MM.1S (cell line): ENCODE measurements at regions not wholly inside any gene's neighbourhood (a gene's known extent, or its start where the extent isn't known, plus 50 kb on each side); places are given as distances from the start of the nearest gene placed in this dataset.

Experiments used
- DNase-seq: peaks from one replicate; pipeline ENCODE4 v3.0.0-alpha.2; 2015
- H2AFZ ChIP-seq: fragments of 300-600 bp; sonication (generic); 2 replicates; pipeline ENCODE4 v1.6.0; 2016; ENCODE audit warnings: antibody characterized with exemption, low read length
- H3F3A ChIP-seq: fragments of 300-600 bp; sonication (generic); 2 replicates; pipeline ENCODE4 v1.6.1; 2016; ENCODE audit warnings: mild to moderate bottlenecking, antibody characterized with exemption, low read length, moderate library complexity, mixed read lengths; ENCODE audit not compliant: insufficient read depth
- H3K27ac ChIP-seq: fragments of 300-600 bp; sonication (generic); 2 replicates; pipeline ENCODE4 v1.5.1; 2016; ENCODE audit warnings: mild to moderate bottlenecking, low read length
- H3K27me3 ChIP-seq: fragments of 300-600 bp; sonication (generic); replicated peaks from 2 replicates; pipeline ENCODE4 v1.6.0; 2016; ENCODE audit warnings: low read length; ENCODE audit not compliant: insufficient read depth
- H3K36me3 ChIP-seq: fragments of 300-600 bp; sonication (generic); replicated peaks from 2 replicates; pipeline ENCODE4 v1.6.1; 2016; ENCODE audit warnings: mild to moderate bottlenecking, low read length, mixed read lengths; ENCODE audit not compliant: insufficient read depth
- H3K4me1 ChIP-seq: fragments of 300-600 bp; sonication (generic); 2 replicates; pipeline ENCODE4 v1.6.1; 2016; ENCODE audit warnings: low read length, mixed read lengths
- H3K4me2 ChIP-seq: fragments of 300-600 bp; sonication (generic); 2 replicates; pipeline ENCODE4 v1.6.0; 2016; ENCODE audit warnings: low read depth, low read length
- H3K4me3 ChIP-seq: fragments of 300-600 bp; sonication (generic); 2 replicates; pipeline ENCODE4 v1.5.1; 2016; ENCODE audit warnings: low read length, mixed read lengths
- H3K79me2 ChIP-seq: fragments of 300-600 bp; sonication (generic); 2 replicates; pipeline ENCODE4 v1.6.1; 2016; ENCODE audit warnings: mixed run types, low read length, mixed read lengths
- H3K9ac ChIP-seq: fragments of 300-600 bp; sonication (generic); 2 replicates; pipeline ENCODE4 v1.6.1; 2016; ENCODE audit warnings: low read length, mixed read lengths
- H3K9me2 ChIP-seq: fragments of 300-600 bp; sonication (generic); replicated peaks from 2 replicates; pipeline ENCODE4 v1.6.1; 2016; ENCODE audit warnings: mild to moderate bottlenecking, low read length, mixed read lengths; ENCODE audit not compliant: insufficient read depth
- H3K9me3 ChIP-seq: fragments of 300-600 bp; sonication (generic); replicated peaks from 2 replicates; pipeline ENCODE4 v1.6.1; 2016; ENCODE audit warnings: mild to moderate bottlenecking, low read length, mixed read lengths; ENCODE audit not compliant: insufficient read depth
- H4K20me1 ChIP-seq: fragments of 300-600 bp; sonication (generic); 2 replicates; pipeline ENCODE4 v1.6.1; 2016; ENCODE audit warnings: mild to moderate bottlenecking, low read length, moderate library complexity, mixed read lengths; ENCODE audit not compliant: insufficient read depth
- EZH2 ChIP-seq: fragments of 300-600 bp; sonication (generic); optimal IDR thresholded peaks from 2 replicates; pipeline ENCODE3; 2017; ENCODE audit warnings: low read depth, mild to moderate bottlenecking, antibody characterized with exemption, low read length, mixed read lengths
- EZH2phosphoT487 ChIP-seq: fragments of 300-600 bp; sonication (generic); IDR thresholded peaks from 2 replicates; pipeline ENCODE4 v1.6.1; 2018; ENCODE audit warnings: antibody characterized with exemption, low read length
- TF ChIP-seq, protein P1 (sequence below): fragments of 300-600 bp; sonication (generic); IDR thresholded peaks from 2 replicates; pipeline ENCODE4 v1.5.1; 2016; ENCODE audit warnings: antibody characterized with exemption, low read length, mixed read lengths

DNA sequence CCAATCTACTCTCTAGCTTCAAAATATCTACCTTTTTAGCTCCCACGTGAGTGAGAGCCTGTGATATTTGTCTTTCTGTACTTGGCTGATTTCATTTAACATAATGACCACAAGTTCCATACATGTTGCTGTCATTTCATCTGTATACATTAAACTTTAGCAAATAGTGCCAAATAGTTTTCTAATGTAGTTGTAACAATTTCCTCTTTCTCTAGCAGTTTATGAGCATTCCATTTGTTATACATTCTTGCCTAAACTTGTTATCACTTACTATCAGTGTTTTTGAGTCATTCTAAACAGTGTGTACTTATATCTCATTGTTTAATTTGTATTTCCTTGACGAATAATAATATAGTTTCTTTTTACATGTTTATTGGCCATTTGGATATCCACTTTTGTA, 77.2 kb downstream of the NEUROD6 start:
- TF ChIP-seq EZH2phosphoT487 (no peak), EZH2 (no peak)
- TF ChIP-seq, protein P1, sequence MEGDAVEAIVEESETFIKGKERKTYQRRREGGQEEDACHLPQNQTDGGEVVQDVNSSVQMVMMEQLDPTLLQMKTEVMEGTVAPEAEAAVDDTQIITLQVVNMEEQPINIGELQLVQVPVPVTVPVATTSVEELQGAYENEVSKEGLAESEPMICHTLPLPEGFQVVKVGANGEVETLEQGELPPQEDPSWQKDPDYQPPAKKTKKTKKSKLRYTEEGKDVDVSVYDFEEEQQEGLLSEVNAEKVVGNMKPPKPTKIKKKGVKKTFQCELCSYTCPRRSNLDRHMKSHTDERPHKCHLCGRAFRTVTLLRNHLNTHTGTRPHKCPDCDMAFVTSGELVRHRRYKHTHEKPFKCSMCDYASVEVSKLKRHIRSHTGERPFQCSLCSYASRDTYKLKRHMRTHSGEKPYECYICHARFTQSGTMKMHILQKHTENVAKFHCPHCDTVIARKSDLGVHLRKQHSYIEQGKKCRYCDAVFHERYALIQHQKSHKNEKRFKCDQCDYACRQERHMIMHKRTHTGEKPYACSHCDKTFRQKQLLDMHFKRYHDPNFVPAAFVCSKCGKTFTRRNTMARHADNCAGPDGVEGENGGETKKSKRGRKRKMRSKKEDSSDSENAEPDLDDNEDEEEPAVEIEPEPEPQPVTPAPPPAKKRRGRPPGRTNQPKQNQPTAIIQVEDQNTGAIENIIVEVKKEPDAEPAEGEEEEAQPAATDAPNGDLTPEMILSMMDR: no peak
- Histone ChIP-seq H3K9me2 (no peaks in the 10 kb centered on the region), H3K79me2 (no peaks in the 10 kb centered on the region), H3F3A (no peaks in the 10 kb centered on the region), H3K36me3 (no peaks in the 10 kb centered on the region), H3K9me3 (no peaks in the 10 kb centered on the region), H3K4me1 (no peaks in the 10 kb centered on the region), H3K4me2 (no peak overlapping the region), H3K4me3 (no peak overlapping the region), H3K27ac (no peak overlapping the region), H2AFZ (no peak overlapping the region), H3K9ac (no peak overlapping the region), H3K27me3 (no peaks in the 10 kb centered on the region), H4K20me1 (no peaks in the 10 kb centered on the region)
- DNase-seq: no peak

DNA sequence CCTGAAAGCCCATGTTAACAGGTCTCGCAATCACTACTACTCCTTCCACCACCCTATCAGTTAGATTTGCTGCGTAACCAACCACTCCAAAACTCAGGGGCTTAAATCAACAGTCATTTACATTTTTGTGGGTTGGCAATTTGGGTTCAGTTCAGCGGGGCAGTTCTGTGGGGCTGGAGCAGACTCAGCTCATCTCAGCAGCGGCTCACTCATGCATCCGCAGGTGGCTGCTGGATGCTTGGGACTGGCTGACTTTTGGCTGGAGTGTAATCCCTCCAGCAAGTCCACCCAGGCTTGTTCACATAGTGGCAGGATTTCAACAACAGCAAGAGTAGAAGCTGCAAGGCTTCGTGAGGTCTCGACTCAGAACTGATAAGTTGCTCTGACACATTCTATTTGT, 79.2 kb downstream of the NEUROD6 start:
- H3K4me3 ChIP-seq: no peak overlapping the region
- H3K4me2 ChIP-seq: no peak overlapping the region
- no peaks in the 10 kb centered on the region for H3K79me2 ChIP-seq
- no peaks in the 10 kb centered on the region for H3F3A ChIP-seq
- TF ChIP-seq EZH2 (no peak), EZH2phosphoT487 (no peak)
- TF ChIP-seq, protein P1: no peak
- H3K27ac ChIP-seq: no peak overlapping the region
- no peak overlapping the region for H2AFZ ChIP-seq
- H3K27me3 ChIP-seq: no peaks in the 10 kb centered on the region
- no peaks in the 10 kb centered on the region for H3K36me3 ChIP-seq
- H3K4me1 ChIP-seq: no peaks in the 10 kb centered on the region
- H3K9me3 ChIP-seq: no peaks in the 10 kb centered on the region
- no peak for DNase-seq
- no peaks in the 10 kb centered on the region for H3K9me2 ChIP-seq
- H3K9ac ChIP-seq: no peak overlapping the region
- no peaks in the 10 kb centered on the region for H4K20me1 ChIP-seq

DNA sequence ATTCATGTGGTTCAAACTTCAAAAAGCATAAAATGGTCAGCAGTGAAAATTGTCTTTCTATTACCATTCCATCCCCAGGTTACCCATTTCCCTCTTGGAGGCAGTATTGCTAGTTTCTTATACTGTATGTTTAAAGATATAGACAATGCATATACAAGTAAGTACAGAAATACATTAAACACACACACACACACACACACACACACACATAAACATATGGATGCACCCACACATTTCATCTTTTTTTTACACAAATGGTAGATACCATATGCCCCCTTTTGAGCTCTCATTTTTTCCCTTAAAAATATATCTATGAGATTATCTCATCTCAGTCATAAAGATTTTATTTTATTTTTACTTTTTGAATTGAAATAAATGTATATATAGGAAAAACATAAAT, 79.7 kb downstream of the NEUROD6 start:
- Histone ChIP-seq H2AFZ (no peak overlapping the region), H3K27me3 (no peaks in the 10 kb centered on the region), H3K4me1 (no peaks in the 10 kb centered on the region), H4K20me1 (no peaks in the 10 kb centered on the region), H3K79me2 (no peaks in the 10 kb centered on the region), H3K36me3 (no peaks in the 10 kb centered on the region), H3K9me3 (no peaks in the 10 kb centered on the region), H3K9me2 (no peaks in the 10 kb centered on the region), H3K9ac (no peak overlapping the region), H3K4me2 (no peak overlapping the region), H3K4me3 (no peak overlapping the region), H3K27ac (no peak overlapping the region), H3F3A (no peaks in the 10 kb centered on the region)
- no peak for DNase-seq
- TF ChIP-seq, protein P1: no peak
- TF ChIP-seq EZH2phosphoT487 (no peak), EZH2 (no peak)
